T-cell (primary cell): ENCODE measurements at regions not wholly inside any gene's neighbourhood (a gene's known extent, or its start where the extent isn't known, plus 50 kb on each side); places are given as distances from the start of the nearest gene placed in this dataset.

Source experiments
- ATAC-seq, 4 experiments: fragments of 200-7000 bp in 3 of 4; fragments of 150-1000 bp in 1 of 4; cut with Tn5 transposase; replicated peaks in 1 of 4; 1 replicate in 3 of 4; 2 replicates in 1 of 4; pipeline ENCODE4 v1.10.0; 2021; ENCODE audit warnings: moderate library complexity in 3 of 4, mild to moderate bottlenecking in 2 of 4, moderate number of reproducible peaks in 1 of 4
- CTCF ChIA-PET, 2 donors: fragments of 300-600 bp; sonication (Branson Sonifier 250); formaldehyde crosslinking; loops; one replicate each; lab custom pipeline; 2022; ENCODE audit warnings: antibody characterized with exemption in 2 of 2; lab: Charles Lee
- POLR2A ChIA-PET, 2 donors: fragments of 300-600 bp; sonication (Branson Sonifier 250); formaldehyde crosslinking; loops; one replicate each; lab custom pipeline; 2022; ENCODE audit warnings: antibody characterized with exemption in 2 of 2; lab: Charles Lee
- DNase-seq, 35 experiments: peaks; one replicate each; pipeline versions ENCODE4 v3.0.0 to v3.0.0-alpha.2; 2013 to 2023
- H3K27ac ChIP-seq: one replicate; pipeline ENCODE4 v1.5.1; 2013; ENCODE audit warnings: low read length
- H3K27me3 ChIP-seq, 2 experiments: replicated peaks in 1 of 2; 1 replicate in 1 of 2; 2 replicates in 1 of 2; pipeline versions ENCODE4 v1.6.1 to v1.7.0; 2013; ENCODE audit warnings: low read length in 1 of 2, mixed read lengths in 1 of 2; ENCODE audit not compliant: control insufficient read depth in 2 of 2, insufficient read depth in 2 of 2; ENCODE audit errors: extremely low read depth in 1 of 2
- H3K36me3 ChIP-seq, 2 donors: 1 replicate in 1 of 2; 2 replicates in 1 of 2; pipeline versions ENCODE4 v1.6.1 to v1.7.0; 2013; ENCODE audit warnings: low read length in 1 of 2; ENCODE audit not compliant: control insufficient read depth in 2 of 2, insufficient read depth in 1 of 2; ENCODE audit errors: extremely low read depth in 1 of 2
- H3K4me1 ChIP-seq, 2 experiments: 1 replicate in 1 of 2; 2 replicates in 1 of 2; pipeline versions ENCODE4 v1.6.1 to v1.7.0; 2013; ENCODE audit warnings: low read length in 2 of 2, mixed read lengths in 1 of 2; ENCODE audit not compliant: insufficient read depth in 2 of 2, control insufficient read depth in 1 of 2; ENCODE audit errors: extremely low read depth in 1 of 2
- H3K4me3 ChIP-seq, 2 donors: 1 replicate in 1 of 2; 2 replicates in 1 of 2; pipeline versions ENCODE4 v1.5.1 to v1.7.0; 2013; ENCODE audit warnings: mild to moderate bottlenecking in 2 of 2, low read length in 1 of 2, moderate library complexity in 1 of 2; ENCODE audit not compliant: control insufficient read depth in 1 of 2; ENCODE audit errors: extremely low read depth in 1 of 2
- H3K9me3 ChIP-seq: 2 replicates; pipeline ENCODE4 v1.7.0; 2013
- H3K27ac Mint-ChIP-seq, 2 donors: one replicate each; pipeline ENCODE4 v1.8.0; 2020 to 2021; ENCODE audit warnings: mild to moderate bottlenecking in 2 of 2, mixed read lengths in 2 of 2
- H3K27me3 Mint-ChIP-seq, 2 donors: one replicate each; pipeline ENCODE4 v1.8.0; 2021 to 2022; ENCODE audit warnings: mixed read lengths in 2 of 2
- H3K36me3 Mint-ChIP-seq: one replicate; pipeline ENCODE4 v1.8.0; 2021; ENCODE audit warnings: mixed read lengths
- H3K4me1 Mint-ChIP-seq, 3 donors: one replicate each; pipeline ENCODE4 v1.8.0; 2020 to 2022; ENCODE audit warnings: mixed read lengths in 3 of 3, mild to moderate bottlenecking in 1 of 3
- H3K4me3 Mint-ChIP-seq, 3 donors: one replicate each; pipeline ENCODE4 v1.8.0; 2020 to 2022; ENCODE audit warnings: mild to moderate bottlenecking in 3 of 3, mixed read lengths in 3 of 3, moderate library complexity in 3 of 3
- H3K9me3 Mint-ChIP-seq, 3 donors: one replicate each; pipeline ENCODE4 v1.8.0; 2020 to 2022; ENCODE audit warnings: mixed read lengths in 3 of 3
- WGBS: methylation state at CpG from one replicate; pipeline ENCODE4 v1.1.5; 2013; ENCODE audit warnings: missing lambda C conversion rate; ENCODE audit not compliant: insufficient coverage; 5-methylcytosine and 5-hydroxymethylcytosine counted together

DNA sequence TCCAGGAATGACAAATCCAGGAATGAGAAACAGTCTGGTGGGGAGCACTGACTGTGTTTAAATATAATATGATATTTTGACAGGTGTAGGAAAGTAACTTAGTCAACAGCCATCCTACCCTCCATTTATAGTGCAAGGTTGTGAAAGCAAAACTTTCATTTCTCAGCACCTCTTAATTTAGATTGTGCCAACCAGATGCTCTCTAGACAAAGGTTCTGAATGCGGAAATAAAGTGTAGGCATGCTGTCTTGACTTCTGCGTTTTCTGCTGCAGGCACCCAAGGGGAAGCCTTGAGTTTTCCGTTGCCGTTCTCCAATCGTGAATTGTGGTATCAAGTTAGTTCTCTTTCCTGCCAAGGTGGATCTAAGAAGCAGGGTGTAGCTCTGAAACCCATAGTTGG, 261.9 kb upstream of the SUCLG2 start:
- WGBS: 92% methylated on average over 5 of the region's 5 CpGs
- CTCF ChIA-PET: no interaction called here
- H3K4me3 Mint-ChIP-seq: no peak overlapping the region
- H3K27me3 Mint-ChIP-seq: no peaks in the 10 kb centered on the region
- H3K27me3 ChIP-seq: peaks cover 0 to 4% of the 10 kb centered on the region in 2 experiments
- no peaks in the 10 kb centered on the region for H3K36me3 Mint-ChIP-seq
- H3K27ac Mint-ChIP-seq: no peak overlapping the region
- no peaks in the 10 kb centered on the region for H3K9me3 ChIP-seq
- H3K27ac ChIP-seq: no peak overlapping the region
- H3K4me3 ChIP-seq: no peak overlapping the region
- no peaks in the 10 kb centered on the region for H3K4me1 ChIP-seq
- ATAC-seq (no peak), DNase-seq (no peak)
- no peaks in the 10 kb centered on the region for H3K4me1 Mint-ChIP-seq
- no peaks in the 10 kb centered on the region for H3K36me3 ChIP-seq
- no peaks in the 10 kb centered on the region for H3K9me3 Mint-ChIP-seq
- POLR2A ChIA-PET: interaction anchor here in 1 of 2 donors (0.5 to 0.6 kb wide), 2 partner anchors 91 to 223 kb away, joined by 3 to 4 read pairs; no protein-coding TSS in a partner anchor

DNA sequence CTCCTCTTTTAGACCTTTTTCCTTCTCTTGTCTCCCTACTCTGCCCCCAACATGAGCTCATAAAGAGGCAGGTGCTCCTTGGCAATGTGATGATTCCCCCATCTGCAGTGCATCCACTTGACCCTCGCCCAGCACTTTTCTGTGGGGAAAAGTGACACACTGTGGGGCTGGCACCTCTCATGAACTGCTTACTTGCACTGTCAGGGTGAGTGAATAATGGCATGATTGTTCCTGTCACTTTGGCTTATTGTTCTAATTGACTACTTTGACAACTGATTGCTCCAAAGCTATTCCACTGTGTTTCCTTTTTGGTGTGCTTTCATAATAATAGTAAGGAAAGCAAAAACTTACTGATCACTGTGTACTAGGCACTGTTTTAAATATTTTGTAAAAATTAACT, 253.3 kb upstream of the SUCLG2 start:
- Histone ChIP-seq H3K9me3 (no peaks in the 10 kb centered on the region), H3K27me3 (peaks cover 0 to 2% of the 10 kb centered on the region in 2 experiments), H3K4me3 (no peak overlapping the region), H3K36me3 (no peaks in the 10 kb centered on the region), H3K27ac (no peak overlapping the region), H3K4me1 (peaks cover 0 to 2% of the 10 kb centered on the region in 2 experiments)
- H3K4me1 Mint-ChIP-seq: peaks cover 18 to 19% (median 19%) of the 10 kb centered on the region in 3 donors
- ChIA-PET CTCF (no interaction called here), POLR2A (no interaction called here)
- H3K9me3 Mint-ChIP-seq: no peaks in the 10 kb centered on the region
- peaks cover 3 to 5% of the 10 kb centered on the region in 2 donors for H3K27me3 Mint-ChIP-seq
- no peak for DNase-seq
- WGBS: 88% methylated on average over 1 of the region's 1 CpG
- H3K36me3 Mint-ChIP-seq: peaks cover 4% of the 10 kb centered on the region
- H3K27ac Mint-ChIP-seq: no peak overlapping the region
- H3K4me3 Mint-ChIP-seq: no peak overlapping the region
- ATAC-seq: no peak

DNA sequence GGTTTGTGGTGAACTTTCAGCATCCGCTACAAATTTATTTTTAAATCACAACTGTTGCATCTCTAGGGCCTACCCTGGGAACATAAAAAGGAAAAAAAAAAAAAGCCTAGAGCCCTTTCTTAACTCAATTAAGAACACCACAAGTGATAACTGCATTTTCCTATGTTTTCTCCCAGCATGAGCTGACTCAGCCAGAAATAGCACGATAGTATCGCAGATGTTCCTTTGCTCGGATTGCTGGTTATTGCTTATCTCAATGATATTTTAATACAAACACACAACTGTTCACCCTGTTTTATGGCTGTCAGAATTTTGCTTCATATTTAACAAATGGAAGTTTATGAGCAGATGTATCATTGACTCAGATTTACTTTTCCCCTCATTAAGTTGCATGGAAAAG, 251.8 kb upstream of the SUCLG2 start:
- POLR2A ChIA-PET: interaction anchor here in 1 of 2 donors (0.7 kb wide), 1 partner anchor 15 kb away, joined by 3 read pairs; no protein-coding TSS in a partner anchor
- H3K4me1 Mint-ChIP-seq: peaks cover 18 to 26% (median 23%) of the 10 kb centered on the region in 3 donors
- Histone ChIP-seq H3K4me3 (no peak overlapping the region), H3K27me3 (peaks cover 0 to 2% of the 10 kb centered on the region in 2 experiments), H3K4me1 (peaks cover 0 to 2% of the 10 kb centered on the region in 2 experiments), H3K27ac (no peak overlapping the region), H3K36me3 (no peaks in the 10 kb centered on the region), H3K9me3 (no peaks in the 10 kb centered on the region)
- H3K36me3 Mint-ChIP-seq: peaks cover 4% of the 10 kb centered on the region
- H3K4me3 Mint-ChIP-seq: no peak overlapping the region
- DNase-seq (no peak), ATAC-seq (no peak)
- CTCF ChIA-PET: interaction anchor here (0.5 to 0.7 kb wide), 3 partner anchors 47 to 1592 kb away, joined by 3 read pairs; no protein-coding TSS in a partner anchor
- H3K27ac Mint-ChIP-seq: no peak overlapping the region
- H3K9me3 Mint-ChIP-seq: no peaks in the 10 kb centered on the region
- peaks cover 3 to 5% of the 10 kb centered on the region in 2 donors for H3K27me3 Mint-ChIP-seq
- WGBS: no CpG with 5 or more reads among the region's 4 CpGs

DNA sequence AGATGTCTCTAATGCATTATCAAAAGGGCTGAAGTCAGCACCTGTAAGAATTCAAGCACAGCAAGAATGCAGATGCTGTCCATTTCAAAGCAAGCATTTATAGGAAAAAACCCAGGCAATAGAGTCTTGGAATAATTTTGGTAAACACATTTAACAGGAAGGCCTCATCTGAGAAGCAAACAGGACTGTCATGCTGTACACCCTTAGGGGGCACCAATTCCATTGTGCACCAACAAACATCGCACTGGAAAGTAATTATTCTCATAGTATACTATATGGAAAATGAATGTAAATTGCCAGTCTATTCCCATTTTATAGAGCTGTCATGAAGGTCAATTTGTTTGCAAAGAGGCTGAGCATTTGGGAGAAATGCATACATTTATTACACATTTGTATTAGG, 247.3 kb upstream of the SUCLG2 start:
- H3K4me1 ChIP-seq: peaks cover 0 to 2% of the 10 kb centered on the region in 2 experiments
- H3K27ac ChIP-seq: no peak overlapping the region
- no peaks in the 10 kb centered on the region for H3K9me3 ChIP-seq
- ATAC-seq (no peak), DNase-seq (peak in 3 of 35 experiments; percentile 0 to 35 (median 4))
- no peaks in the 10 kb centered on the region for H3K36me3 ChIP-seq
- H3K27me3 ChIP-seq: no peaks in the 10 kb centered on the region
- no CpG with 5 or more reads among the region's 1 CpG for WGBS
- no peak overlapping the region for H3K27ac Mint-ChIP-seq
- no peak overlapping the region for H3K4me3 ChIP-seq
- peaks cover 11 to 16% (median 13%) of the 10 kb centered on the region in 3 donors for H3K4me1 Mint-ChIP-seq
- CTCF ChIA-PET: no interaction called here
- H3K27me3 Mint-ChIP-seq: no peaks in the 10 kb centered on the region
- POLR2A ChIA-PET: no interaction called here
- H3K9me3 Mint-ChIP-seq: no peaks in the 10 kb centered on the region
- no peaks in the 10 kb centered on the region for H3K36me3 Mint-ChIP-seq
- H3K4me3 Mint-ChIP-seq: no peak overlapping the region

DNA sequence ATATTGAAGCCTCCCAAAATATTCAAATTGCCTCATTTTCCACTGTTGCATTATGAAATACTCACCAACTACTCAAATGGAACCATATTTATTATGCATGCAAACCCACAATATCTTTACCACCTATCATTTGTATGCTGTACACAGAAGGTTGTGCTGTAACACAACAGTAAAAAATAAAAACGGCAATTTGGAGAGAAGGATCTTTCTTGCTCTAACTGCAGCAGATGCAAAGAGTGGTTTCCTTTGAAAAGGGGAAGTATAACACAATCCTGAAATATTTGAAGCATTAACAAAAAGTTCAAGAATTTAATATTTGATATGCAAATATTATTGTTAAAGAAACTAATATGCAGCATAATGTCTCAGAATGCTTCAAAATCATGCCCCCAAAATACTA, 244.5 kb upstream of the SUCLG2 start:
- Mint-ChIP-seq H3K36me3 (no peaks in the 10 kb centered on the region), H3K4me3 (no peak overlapping the region), H3K27me3 (peaks cover 0 to 3% of the 10 kb centered on the region in 2 donors), H3K9me3 (no peaks in the 10 kb centered on the region), H3K27ac (no peak overlapping the region), H3K4me1 (peaks cover 0 to 7% (median 4%) of the 10 kb centered on the region in 3 donors)
- POLR2A ChIA-PET: no interaction called here
- CTCF ChIA-PET: no interaction called here
- ATAC-seq (no peak), DNase-seq (no peak)
- H3K27me3 ChIP-seq: no peaks in the 10 kb centered on the region
- H3K4me1 ChIP-seq: no peaks in the 10 kb centered on the region
- no peaks in the 10 kb centered on the region for H3K36me3 ChIP-seq
- H3K4me3 ChIP-seq: no peak overlapping the region
- no peak overlapping the region for H3K27ac ChIP-seq
- H3K9me3 ChIP-seq: no peaks in the 10 kb centered on the region
- WGBS: no CpG with 5 or more reads among the region's 1 CpG

DNA sequence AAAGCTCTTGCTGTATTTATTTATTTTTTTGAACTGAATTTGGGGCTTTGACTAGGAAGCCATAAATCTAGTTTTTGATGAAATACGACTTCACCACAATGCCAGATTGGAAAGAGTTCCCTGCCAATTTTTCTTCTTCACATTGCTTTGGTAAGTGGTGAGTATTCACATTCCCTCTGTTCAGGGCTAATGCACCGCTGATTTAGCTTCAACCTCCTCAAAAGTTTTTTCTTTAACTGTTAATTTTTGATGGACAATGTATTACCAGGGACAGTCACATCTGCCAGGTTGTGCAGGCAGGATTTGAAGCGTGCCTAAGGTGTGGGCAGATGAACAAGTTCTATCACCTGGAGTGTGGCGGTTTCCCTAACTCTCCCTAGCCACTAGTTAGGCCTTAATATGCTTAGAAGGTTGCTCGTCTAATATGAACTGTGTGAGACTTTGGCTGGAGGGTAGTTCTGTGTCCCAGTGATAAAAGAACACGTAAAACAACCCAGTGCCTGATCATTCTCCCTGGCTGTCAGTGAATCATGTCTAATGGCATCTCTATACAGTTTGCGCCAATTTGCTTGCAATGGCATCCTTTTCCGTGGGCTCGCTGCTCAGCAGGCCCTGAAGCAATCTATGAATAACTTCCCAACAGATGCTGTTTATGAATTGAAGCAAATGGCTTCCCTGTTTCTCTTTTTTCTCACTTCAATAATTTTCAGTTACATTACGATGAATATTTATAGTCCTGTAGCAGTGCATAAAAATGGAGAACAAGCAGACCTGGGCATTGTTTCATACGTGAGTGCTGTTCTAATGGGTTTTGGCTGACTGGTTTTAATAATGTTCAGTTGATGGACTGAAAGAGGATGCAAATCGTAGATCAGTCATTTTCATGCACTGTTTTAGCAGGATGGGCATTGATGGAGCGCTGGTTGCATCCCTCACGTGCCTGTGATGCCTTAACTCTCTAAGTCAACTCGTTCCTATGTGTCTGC, 243.2 kb upstream of the SUCLG2 start:
- Histone ChIP-seq H3K4me3 (no peak overlapping the region), H3K27ac (no peak overlapping the region), H3K4me1 (no peaks in the 10 kb centered on the region), H3K27me3 (no peaks in the 10 kb centered on the region), H3K9me3 (no peaks in the 10 kb centered on the region), H3K36me3 (no peaks in the 10 kb centered on the region)
- no peaks in the 10 kb centered on the region for H3K36me3 Mint-ChIP-seq
- CTCF ChIA-PET: interaction anchor here in 1 of 2 donors (0.7 kb wide), 1 partner anchor 402 kb away, joined by 3 read pairs; no protein-coding TSS in a partner anchor
- H3K27me3 Mint-ChIP-seq: peaks cover 0 to 3% of the 10 kb centered on the region in 2 donors
- H3K27ac Mint-ChIP-seq: no peak overlapping the region
- ATAC-seq: no peak
- POLR2A ChIA-PET: no interaction called here
- no peak for DNase-seq
- peaks cover 0 to 7% (median 4%) of the 10 kb centered on the region in 3 donors for H3K4me1 Mint-ChIP-seq
- no peak overlapping the region for H3K4me3 Mint-ChIP-seq
- H3K9me3 Mint-ChIP-seq: no peaks in the 10 kb centered on the region
- 87% methylated on average over 6 of the region's 15 CpGs for WGBS
